GM10266 (cell line): ENCODE measurements at regions not wholly inside any gene's neighbourhood (a gene's known extent, or its start where the extent isn't known, plus 50 kb on each side); places are given as distances from the start of the nearest gene placed in this dataset.

ENCODE experiments used
- DNase-seq: peaks from one replicate; pipeline ENCODE4 v3.0.0; 2012; ENCODE audit errors: extremely low spot score
- TF ChIP-seq, protein P1 (sequence below): IDR thresholded peaks from 2 replicates; pipeline ENCODE4 v1.5.1; 2012; ENCODE audit warnings: mild to moderate bottlenecking, low read depth; ENCODE audit not compliant: control insufficient read depth, insufficient read depth; ENCODE audit errors: missing control alignments

DNA sequence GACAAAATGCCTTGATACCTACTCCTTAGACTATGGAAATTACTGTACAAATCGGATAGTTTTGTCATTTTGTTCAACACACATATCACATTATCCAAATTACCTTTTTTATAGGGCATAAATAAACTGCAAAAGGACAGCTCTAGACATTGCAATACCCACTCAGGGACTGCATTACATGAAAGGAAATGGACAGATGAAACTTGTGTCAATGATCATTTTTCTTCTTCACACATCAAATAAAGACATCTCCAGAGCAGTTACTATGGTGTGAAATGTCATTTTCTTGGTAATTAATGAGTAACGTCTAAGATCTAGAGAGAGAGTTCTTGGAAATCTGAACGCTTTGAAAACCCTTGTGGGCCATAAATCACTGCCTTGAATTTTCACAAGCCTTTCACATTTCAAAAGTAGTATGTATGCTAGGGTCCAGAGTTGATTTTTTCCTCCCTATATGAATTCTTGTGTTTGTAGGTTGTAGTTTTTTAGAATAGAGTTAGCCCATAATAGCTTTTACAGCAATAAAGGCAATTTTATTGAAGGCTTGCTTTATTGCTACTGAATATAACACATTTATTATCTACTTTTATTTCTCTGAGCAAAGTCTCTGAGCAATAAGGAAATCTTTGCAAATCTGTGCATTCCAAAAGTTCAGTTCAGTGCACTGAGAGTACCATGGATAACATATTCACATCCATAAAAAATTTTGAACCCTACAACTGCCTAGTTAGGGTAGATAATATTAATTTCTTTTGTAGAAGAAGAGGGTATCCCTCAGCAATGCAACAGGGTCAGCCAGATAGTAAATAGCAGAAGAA lies 358.0 kb upstream of the PCSK5 start:
- TF ChIP-seq, protein P1, sequence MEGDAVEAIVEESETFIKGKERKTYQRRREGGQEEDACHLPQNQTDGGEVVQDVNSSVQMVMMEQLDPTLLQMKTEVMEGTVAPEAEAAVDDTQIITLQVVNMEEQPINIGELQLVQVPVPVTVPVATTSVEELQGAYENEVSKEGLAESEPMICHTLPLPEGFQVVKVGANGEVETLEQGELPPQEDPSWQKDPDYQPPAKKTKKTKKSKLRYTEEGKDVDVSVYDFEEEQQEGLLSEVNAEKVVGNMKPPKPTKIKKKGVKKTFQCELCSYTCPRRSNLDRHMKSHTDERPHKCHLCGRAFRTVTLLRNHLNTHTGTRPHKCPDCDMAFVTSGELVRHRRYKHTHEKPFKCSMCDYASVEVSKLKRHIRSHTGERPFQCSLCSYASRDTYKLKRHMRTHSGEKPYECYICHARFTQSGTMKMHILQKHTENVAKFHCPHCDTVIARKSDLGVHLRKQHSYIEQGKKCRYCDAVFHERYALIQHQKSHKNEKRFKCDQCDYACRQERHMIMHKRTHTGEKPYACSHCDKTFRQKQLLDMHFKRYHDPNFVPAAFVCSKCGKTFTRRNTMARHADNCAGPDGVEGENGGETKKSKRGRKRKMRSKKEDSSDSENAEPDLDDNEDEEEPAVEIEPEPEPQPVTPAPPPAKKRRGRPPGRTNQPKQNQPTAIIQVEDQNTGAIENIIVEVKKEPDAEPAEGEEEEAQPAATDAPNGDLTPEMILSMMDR = no peak
- no peak for DNase-seq

DNA sequence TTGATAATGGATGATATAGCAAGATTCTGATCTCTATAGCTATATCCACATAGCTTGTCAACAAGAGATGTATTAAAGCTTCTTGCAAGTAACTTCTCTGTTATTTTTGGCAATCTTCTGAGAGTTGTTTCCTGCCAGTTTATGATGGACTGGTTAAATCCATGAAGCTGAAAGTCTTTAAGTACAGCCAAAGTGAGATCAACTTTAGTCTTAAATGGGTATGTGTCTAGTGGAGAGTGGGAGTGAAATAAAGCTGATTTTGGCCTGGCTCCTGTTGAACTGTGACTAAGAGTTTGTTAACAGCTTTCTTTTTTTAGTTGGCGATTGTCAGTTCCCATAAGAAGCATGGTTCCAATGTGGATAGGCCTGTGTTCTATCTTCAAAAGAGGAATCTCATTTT lies 350.9 kb upstream of the PCSK5 start:
- DNase-seq = no peak
- TF ChIP-seq, protein P1 = no peak

DNA sequence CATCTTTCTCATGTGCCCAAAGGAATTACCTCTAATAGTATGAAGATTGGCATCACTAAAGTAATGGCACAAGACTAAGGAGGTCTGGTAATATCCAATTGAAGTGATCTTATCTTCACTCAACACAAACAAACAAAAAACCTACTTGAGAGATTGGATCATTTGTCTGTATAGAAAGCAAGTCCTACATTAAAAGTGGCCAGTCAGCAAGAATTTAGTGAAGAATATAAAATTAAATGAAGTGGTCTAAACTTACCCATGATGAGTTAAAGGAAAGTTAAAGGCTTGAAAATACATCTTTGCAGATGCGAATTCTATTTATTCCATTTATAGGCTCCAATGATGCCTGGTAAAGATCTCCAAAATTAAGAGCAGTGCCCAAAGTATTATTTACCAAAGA lies 350.3 kb upstream of the PCSK5 start:
- TF ChIP-seq, protein P1 = no peak
- no peak for DNase-seq

DNA sequence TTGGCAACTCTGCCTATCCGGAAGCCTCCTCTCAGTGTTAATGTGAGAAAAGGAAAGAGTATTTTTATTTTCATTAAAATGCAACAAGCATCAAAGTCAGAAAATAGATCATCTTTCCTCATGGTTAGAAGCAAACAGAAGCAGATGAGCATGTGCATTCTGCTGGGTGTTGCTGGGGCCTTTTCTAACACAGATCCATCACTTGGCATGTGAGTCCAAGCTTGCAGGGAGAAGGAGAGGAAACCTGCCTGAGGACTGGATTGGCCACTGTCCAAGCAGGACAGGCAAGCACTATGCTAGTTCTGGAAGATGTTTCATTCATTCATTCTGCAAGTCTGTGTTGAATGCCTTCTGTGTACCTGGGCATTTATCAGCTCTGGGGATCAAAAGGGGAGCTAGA lies 348.7 kb upstream of the PCSK5 start:
- TF ChIP-seq, protein P1 = no peak
- no peak for DNase-seq

DNA sequence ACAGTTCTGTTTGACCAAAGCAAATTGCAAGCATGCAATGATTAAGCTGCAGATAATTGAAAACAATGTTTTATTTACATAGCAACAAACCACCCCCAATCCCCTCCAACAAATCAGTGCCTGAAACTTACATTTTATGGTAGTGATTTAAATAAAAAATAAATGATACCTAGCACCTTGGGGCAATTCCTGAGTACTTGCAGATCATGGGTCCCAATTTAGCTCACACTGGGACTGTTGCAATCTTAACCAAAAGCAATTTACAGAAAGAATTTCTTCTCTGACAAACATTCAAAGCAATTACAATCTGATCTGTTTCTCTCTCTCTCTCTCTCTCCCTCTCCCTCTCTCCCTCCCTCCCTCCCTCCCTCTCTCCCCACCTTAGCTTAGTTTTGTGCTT lies 345.7 kb upstream of the PCSK5 start:
- TF ChIP-seq, protein P1 = no peak
- no peak for DNase-seq

DNA sequence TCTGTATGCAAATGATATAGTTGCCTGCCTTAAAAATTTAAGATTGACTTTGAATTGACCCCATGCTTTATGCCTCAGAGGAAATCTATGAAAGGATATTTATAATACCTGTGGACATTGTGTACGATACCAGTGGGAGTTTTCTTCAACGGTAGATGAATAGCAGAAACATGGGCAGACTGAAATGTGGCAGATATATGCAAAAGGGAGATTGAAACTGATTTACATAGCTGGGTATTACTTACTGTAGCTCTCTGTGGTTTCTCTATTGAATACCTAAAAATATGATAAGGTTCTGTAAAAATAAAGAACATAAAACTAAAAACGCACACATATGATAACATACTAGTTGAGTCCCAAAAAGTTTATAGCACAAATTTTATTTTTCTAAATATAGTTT lies 345.2 kb upstream of the PCSK5 start:
- TF ChIP-seq, protein P1 = no peak
- DNase-seq = no peak

DNA sequence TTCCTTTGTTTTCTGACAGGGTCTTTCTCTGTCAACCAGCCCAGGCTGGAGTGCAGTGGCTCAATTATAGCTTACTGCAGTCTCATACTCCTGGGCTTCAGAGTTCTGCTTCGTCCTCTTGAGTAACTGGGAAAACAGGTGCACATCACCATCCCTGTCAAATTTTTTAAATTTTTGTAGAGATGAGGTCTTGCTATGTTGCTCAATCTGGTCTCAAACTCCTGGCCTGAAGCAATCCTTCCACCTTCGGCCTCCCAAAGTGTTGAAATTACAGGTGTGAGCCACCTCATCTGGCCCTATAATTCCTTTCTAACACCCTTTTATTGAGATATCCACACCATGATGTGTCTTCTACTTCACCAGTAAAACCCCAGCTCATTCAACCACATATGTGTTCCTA lies 341.6 kb upstream of the PCSK5 start:
- no peak for DNase-seq
- TF ChIP-seq, protein P1 = no peak
